Activated CD8-positive, alpha-beta T cell treated with anti-CD3 and anti-CD28 coated beads for 36 hours (primary cell): ENCODE measurements at regions not wholly inside any gene's neighbourhood (a gene's known extent, or its start where the extent isn't known, plus 50 kb on each side); places are given as distances from the start of the nearest gene placed in this dataset.

Experiments used
- ATAC-seq: fragments of 200-7000 bp; cut with Tn5 transposase; one replicate; pipeline ENCODE4 v1.10.0; 2021; ENCODE audit warnings: mild to moderate bottlenecking, moderate library complexity
- CTCF ChIA-PET: fragments of 350-600 bp; sonication (Branson Sonifier 250); formaldehyde crosslinking; loops from one replicate; lab custom pipeline; 2021; ENCODE audit warnings: antibody characterized with exemption; lab: Charles Lee
- POLR2A ChIA-PET: fragments of 350-600 bp; sonication (Branson Sonifier 250); formaldehyde crosslinking; loops from one replicate; lab custom pipeline; 2021; ENCODE audit warnings: antibody characterized with exemption; lab: Charles Lee
- DNase-seq: peaks from one replicate; pipeline ENCODE4 v3.0.0-alpha.2; 2020
- H3K27ac Mint-ChIP-seq: one replicate; pipeline ENCODE4 v1.8.0; 2021; ENCODE audit warnings: mild to moderate bottlenecking, mixed read lengths
- H3K27me3 Mint-ChIP-seq: one replicate; pipeline ENCODE4 v1.8.0; 2021; ENCODE audit warnings: mixed read lengths
- H3K36me3 Mint-ChIP-seq: one replicate; pipeline ENCODE4 v1.8.0; 2021; ENCODE audit warnings: low read depth, mixed read lengths
- H3K4me1 Mint-ChIP-seq: one replicate; pipeline ENCODE4 v1.8.0; 2021; ENCODE audit warnings: low read depth, mixed read lengths
- H3K4me3 Mint-ChIP-seq: one replicate; pipeline ENCODE4 v1.8.0; 2021; ENCODE audit warnings: mild to moderate bottlenecking, moderate library complexity, mixed read lengths
- H3K9me3 Mint-ChIP-seq: one replicate; pipeline ENCODE4 v1.8.0; 2021; ENCODE audit warnings: mixed read lengths
- CTCF ChIP-seq: fragments of 200-600 bp; IDR thresholded peaks from one replicate; pipeline ENCODE4 v1.8.0; 2022; ENCODE audit warnings: antibody characterized with exemption, mild to moderate bottlenecking
- intact Hi-C: fragments of 100-400 bp; cut with micrococcal nuclease; formaldehyde crosslinking; loops from one replicate; pipeline ENCODE4 v1.10.0; 2022

- POLR2A ChIA-PET: no interaction called here
- peaks cover 2% of the 10 kb centered on the region for H3K9me3 Mint-ChIP-seq
- H3K36me3 Mint-ChIP-seq: no peaks in the 10 kb centered on the region
- intact Hi-C loops: no loop called here
- CTCF ChIA-PET: no interaction called here
- no peak overlapping the region for H3K4me3 Mint-ChIP-seq
- TF ChIP-seq CTCF: no peak
- H3K27ac Mint-ChIP-seq: no peak overlapping the region
- H3K4me1 Mint-ChIP-seq: no peaks in the 10 kb centered on the region
- DNase-seq (no peak), ATAC-seq (no peak)
- no peaks in the 10 kb centered on the region for H3K27me3 Mint-ChIP-seq
Observed at GRCh38 chr6:117018771-117019170, 141.7 kb downstream of the RFX6 start.

GRCh38 chr6:117022774-117023173 lies 145.7 kb downstream of the RFX6 start:
- no peak for TF ChIP-seq CTCF
- Mint-ChIP-seq H3K9me3 (no peaks in the 10 kb centered on the region), H3K36me3 (no peaks in the 10 kb centered on the region), H3K4me1 (no peaks in the 10 kb centered on the region), H3K27me3 (no peaks in the 10 kb centered on the region), H3K4me3 (no peak overlapping the region), H3K27ac (no peak overlapping the region)
- no peak for DNase-seq
- CTCF ChIA-PET: no interaction called here
- intact Hi-C loops: no loop called here
- ATAC-seq: no peak
- POLR2A ChIA-PET: no interaction called here

GRCh38 chr6:117025310-117025709 lies 148.3 kb downstream of the RFX6 start:
- Mint-ChIP-seq H3K4me3 (no peak overlapping the region), H3K27me3 (no peaks in the 10 kb centered on the region), H3K27ac (no peak overlapping the region), H3K9me3 (no peaks in the 10 kb centered on the region), H3K4me1 (no peaks in the 10 kb centered on the region), H3K36me3 (no peaks in the 10 kb centered on the region)
- ChIA-PET POLR2A (no interaction called here), CTCF (no interaction called here)
- no peak for TF ChIP-seq CTCF
- intact Hi-C loops: no loop called here
- ATAC-seq (no peak), DNase-seq (no peak)

- no peak overlapping the region for H3K27ac Mint-ChIP-seq
- H3K9me3 Mint-ChIP-seq: no peaks in the 10 kb centered on the region
- no peak for DNase-seq
- no peaks in the 10 kb centered on the region for H3K4me1 Mint-ChIP-seq
- no peak for TF ChIP-seq CTCF
- CTCF ChIA-PET: no interaction called here
- POLR2A ChIA-PET: no interaction called here
- H3K36me3 Mint-ChIP-seq: no peaks in the 10 kb centered on the region
- no peaks in the 10 kb centered on the region for H3K27me3 Mint-ChIP-seq
- no peak overlapping the region for H3K4me3 Mint-ChIP-seq
- intact Hi-C loops: no loop called here
- no peak for ATAC-seq
Observed at GRCh38 chr6:117028256-117028655, 151.2 kb downstream of the RFX6 start.

- Mint-ChIP-seq H3K4me3 (no peak overlapping the region), H3K36me3 (no peaks in the 10 kb centered on the region), H3K27ac (no peak overlapping the region), H3K9me3 (no peaks in the 10 kb centered on the region), H3K4me1 (no peaks in the 10 kb centered on the region), H3K27me3 (no peaks in the 10 kb centered on the region)
- TF ChIP-seq CTCF: no peak
- CTCF ChIA-PET: no interaction called here
- POLR2A ChIA-PET: no interaction called here
- ATAC-seq (no peak), DNase-seq (no peak)
- intact Hi-C loops: no loop called here
Observed at GRCh38 chr6:117034547-117034946, 157.5 kb downstream of the RFX6 start.
